ENCODE measurements at regions not wholly inside any gene's neighbourhood (a gene's known extent, or its start where the extent isn't known, plus 50 kb on each side); places are given as distances from the start of the nearest gene placed in this dataset.

- DNase-seq (ENCODE audit: low read depth, low spot score) (no peak), ATAC-seq (peak; percentile 64), FAIRE-seq (no peak)
- ChIA-PET SMC1A (ENCODE audit: uncharacterized antibody, unreplicated experiment) (no interaction called here), RAD21 (ENCODE audit: unreplicated experiment) (no interaction called here), POLR2A (no interaction called here), CTCF (no interaction called here)
- Histone ChIP-seq H4K20me1 (ENCODE audit: control insufficient read depth, insufficient read depth) (no peaks in the 10 kb centered on the region), H3K9ac (ENCODE audit: control insufficient read depth, insufficient read depth, low read length) (no peak overlapping the region), H3K4me1 (ENCODE audit: control insufficient read depth, insufficient read depth, low read length) (no peaks in the 10 kb centered on the region), H3K27ac (ENCODE audit: control insufficient read depth, insufficient read depth) (no peak overlapping the region), H3K36me3 (ENCODE audit: control insufficient read depth in 2 of 2, insufficient read depth in 2 of 2, low read length in 1 of 2) (no peaks in the 10 kb centered on the region), H3K79me2 (ENCODE audit: control insufficient read depth, insufficient read depth, low read length) (no peaks in the 10 kb centered on the region), H2AFZ (ENCODE audit: control insufficient read depth, low read depth, low read length) (no peak overlapping the region), H3K27me3 (replicated peaks in 1 of 2; ENCODE audit: control insufficient read depth in 2 of 2, insufficient read depth in 2 of 2, low read length in 1 of 2) (no peaks in the 10 kb centered on the region), H3K9me3 (replicated peaks; ENCODE audit: control insufficient read depth, insufficient read depth, low read length) (no peaks in the 10 kb centered on the region), H3K4me2 (ENCODE audit: control insufficient read depth, insufficient read depth) (no peak overlapping the region), H3K4me3 (no peak overlapping the region)
- TF ChIP-seq LARP7 (IDR thresholded peaks at IDR 0.05) (no peak), ZNF24 (IDR thresholded peaks at IDR 0.05) (no peak), MTA3 (IDR thresholded peaks at IDR 0.05; ENCODE audit: borderline replicate concordance, low read length) (no peak), RB1 (IDR thresholded peaks at IDR 0.05; ENCODE audit: borderline replicate concordance) (no peak), RAD21 (IDR thresholded peaks at IDR 0.05; ENCODE audit: insufficient read depth, low read depth, low read length) (no peak)
- TF ChIP-seq, protein P1, sequence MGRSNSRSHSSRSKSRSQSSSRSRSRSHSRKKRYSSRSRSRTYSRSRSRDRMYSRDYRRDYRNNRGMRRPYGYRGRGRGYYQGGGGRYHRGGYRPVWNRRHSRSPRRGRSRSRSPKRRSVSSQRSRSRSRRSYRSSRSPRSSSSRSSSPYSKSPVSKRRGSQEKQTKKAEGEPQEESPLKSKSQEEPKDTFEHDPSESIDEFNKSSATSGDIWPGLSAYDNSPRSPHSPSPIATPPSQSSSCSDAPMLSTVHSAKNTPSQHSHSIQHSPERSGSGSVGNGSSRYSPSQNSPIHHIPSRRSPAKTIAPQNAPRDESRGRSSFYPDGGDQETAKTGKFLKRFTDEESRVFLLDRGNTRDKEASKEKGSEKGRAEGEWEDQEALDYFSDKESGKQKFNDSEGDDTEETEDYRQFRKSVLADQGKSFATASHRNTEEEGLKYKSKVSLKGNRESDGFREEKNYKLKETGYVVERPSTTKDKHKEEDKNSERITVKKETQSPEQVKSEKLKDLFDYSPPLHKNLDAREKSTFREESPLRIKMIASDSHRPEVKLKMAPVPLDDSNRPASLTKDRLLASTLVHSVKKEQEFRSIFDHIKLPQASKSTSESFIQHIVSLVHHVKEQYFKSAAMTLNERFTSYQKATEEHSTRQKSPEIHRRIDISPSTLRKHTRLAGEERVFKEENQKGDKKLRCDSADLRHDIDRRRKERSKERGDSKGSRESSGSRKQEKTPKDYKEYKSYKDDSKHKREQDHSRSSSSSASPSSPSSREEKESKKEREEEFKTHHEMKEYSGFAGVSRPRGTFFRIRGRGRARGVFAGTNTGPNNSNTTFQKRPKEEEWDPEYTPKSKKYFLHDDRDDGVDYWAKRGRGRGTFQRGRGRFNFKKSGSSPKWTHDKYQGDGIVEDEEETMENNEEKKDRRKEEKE (IDR thresholded peaks at IDR 0.05) = no peak
- intact Hi-C loops (cut with micrococcal nuclease; ENCODE audit: unreplicated experiment) (no loop called here), in situ Hi-C loops (cut with MboI) (no loop called here)
- no TSS peak for BruUV-seq (replicated peaks)
- WGBS (ENCODE audit: insufficient coverage, insufficient replicate concordance, low lambda C conversion rate, missing lambda C conversion rate) = 6% methylated on average over 3 of the region's 3 CpGs
Measured at GRCh38 chr4:179843370-179843769, 2399.8 kb upstream of the TENM3 start.

DNA sequence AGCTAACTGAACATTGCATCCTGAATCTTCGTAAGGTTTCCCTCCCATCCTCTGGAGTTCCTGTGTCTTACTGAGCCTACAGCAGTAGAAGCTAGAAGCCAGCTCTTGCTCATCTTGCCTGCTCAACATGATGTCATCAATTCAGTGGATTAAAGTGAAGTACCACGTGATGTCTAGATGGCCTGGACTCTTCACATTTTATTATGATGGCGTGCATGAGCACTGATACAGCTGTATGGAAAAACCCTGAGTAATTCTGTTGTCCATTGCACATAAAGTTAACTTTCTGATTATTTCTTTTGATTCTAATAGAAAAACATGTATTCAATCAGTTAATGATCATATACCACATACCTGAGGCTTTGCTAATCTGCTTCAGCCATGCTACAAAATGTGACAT is 2387.7 kb upstream of the TENM3 start:
- in situ Hi-C loops (cut with MboI) = no loop called here
- RAD21 ChIA-PET (ENCODE audit: unreplicated experiment) = no interaction called here
- no peak overlapping the region for H2AFZ ChIP-seq (ENCODE audit: control insufficient read depth, low read depth, low read length)
- no peak overlapping the region for H3K4me3 ChIP-seq
- H4K20me1 ChIP-seq (ENCODE audit: control insufficient read depth, insufficient read depth) = no peaks in the 10 kb centered on the region
- no TSS peak for BruUV-seq (replicated peaks)
- POLR2A ChIA-PET = no interaction called here
- SMC1A ChIA-PET (ENCODE audit: uncharacterized antibody, unreplicated experiment) = no interaction called here
- DNase-seq (ENCODE audit: low read depth, low spot score) (no peak), ATAC-seq (no peak), FAIRE-seq (no peak)
- no peaks in the 10 kb centered on the region for H3K79me2 ChIP-seq (ENCODE audit: control insufficient read depth, insufficient read depth, low read length)
- no peaks in the 10 kb centered on the region for H3K4me1 ChIP-seq (ENCODE audit: control insufficient read depth, insufficient read depth, low read length)
- H3K4me2 ChIP-seq (ENCODE audit: control insufficient read depth, insufficient read depth) = no peak overlapping the region
- CTCF ChIA-PET = no interaction called here
- TF ChIP-seq SRF (IDR thresholded peaks at IDR 0.05; ENCODE audit: low read depth in 2 of 2, low read length in 2 of 2) (no peak), BACH1 (IDR thresholded peaks at IDR 0.05; ENCODE audit: borderline replicate concordance) (no peak), EGR1 (IDR thresholded peaks at IDR 0.05; ENCODE audit: borderline replicate concordance in 1 of 2, low read depth in 2 of 2, low read length in 2 of 2) (no peak), KDM1A (IDR thresholded peaks at IDR 0.05; ENCODE audit: borderline replicate concordance) (no peak), POU2F2 (IDR thresholded peaks at IDR 0.05; ENCODE audit: borderline replicate concordance, low read depth, low read length) (no peak), YBX1 (IDR thresholded peaks at IDR 0.05) (no peak)
- TF ChIP-seq, protein P2, sequence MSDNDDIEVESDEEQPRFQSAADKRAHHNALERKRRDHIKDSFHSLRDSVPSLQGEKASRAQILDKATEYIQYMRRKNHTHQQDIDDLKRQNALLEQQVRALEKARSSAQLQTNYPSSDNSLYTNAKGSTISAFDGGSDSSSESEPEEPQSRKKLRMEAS (IDR thresholded peaks at IDR 0.05; ENCODE audit: low read depth, low read length) = no peak
- TF ChIP-seq, protein P3, sequence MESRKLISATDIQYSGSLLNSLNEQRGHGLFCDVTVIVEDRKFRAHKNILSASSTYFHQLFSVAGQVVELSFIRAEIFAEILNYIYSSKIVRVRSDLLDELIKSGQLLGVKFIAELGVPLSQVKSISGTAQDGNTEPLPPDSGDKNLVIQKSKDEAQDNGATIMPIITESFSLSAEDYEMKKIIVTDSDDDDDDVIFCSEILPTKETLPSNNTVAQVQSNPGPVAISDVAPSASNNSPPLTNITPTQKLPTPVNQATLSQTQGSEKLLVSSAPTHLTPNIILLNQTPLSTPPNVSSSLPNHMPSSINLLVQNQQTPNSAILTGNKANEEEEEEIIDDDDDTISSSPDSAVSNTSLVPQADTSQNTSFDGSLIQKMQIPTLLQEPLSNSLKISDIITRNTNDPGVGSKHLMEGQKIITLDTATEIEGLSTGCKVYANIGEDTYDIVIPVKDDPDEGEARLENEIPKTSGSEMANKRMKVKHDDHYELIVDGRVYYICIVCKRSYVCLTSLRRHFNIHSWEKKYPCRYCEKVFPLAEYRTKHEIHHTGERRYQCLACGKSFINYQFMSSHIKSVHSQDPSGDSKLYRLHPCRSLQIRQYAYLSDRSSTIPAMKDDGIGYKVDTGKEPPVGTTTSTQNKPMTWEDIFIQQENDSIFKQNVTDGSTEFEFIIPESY (IDR thresholded peaks at IDR 0.05) = no peak
- H3K36me3 ChIP-seq (ENCODE audit: control insufficient read depth in 2 of 2, insufficient read depth in 2 of 2, low read length in 1 of 2) = no peaks in the 10 kb centered on the region
- H3K27ac ChIP-seq (ENCODE audit: control insufficient read depth, insufficient read depth) = no peak overlapping the region
- intact Hi-C loops (cut with micrococcal nuclease; ENCODE audit: unreplicated experiment) = no loop called here
- H3K9ac ChIP-seq (ENCODE audit: control insufficient read depth, insufficient read depth, low read length) = no peak overlapping the region
- H3K27me3 ChIP-seq (replicated peaks in 1 of 2; ENCODE audit: control insufficient read depth in 2 of 2, insufficient read depth in 2 of 2, low read length in 1 of 2) = no peaks in the 10 kb centered on the region
- H3K9me3 ChIP-seq (replicated peaks; ENCODE audit: control insufficient read depth, insufficient read depth, low read length) = no peaks in the 10 kb centered on the region
- WGBS (ENCODE audit: insufficient coverage, insufficient replicate concordance, low lambda C conversion rate, missing lambda C conversion rate) = 9% methylated on average over 3 of the region's 3 CpGs

All from GM12878 (cell line).